ENCODE measurements at regions not wholly inside any gene's neighbourhood (a gene's known extent, or its start where the extent isn't known, plus 50 kb on each side); places are given as distances from the start of the nearest gene placed in this dataset.
"Not testable (repeated sequence)": the region's sequence is repeated elsewhere in the genome, so short reads cannot be mapped to it uniquely, and the experiment has no call there.

DNA sequence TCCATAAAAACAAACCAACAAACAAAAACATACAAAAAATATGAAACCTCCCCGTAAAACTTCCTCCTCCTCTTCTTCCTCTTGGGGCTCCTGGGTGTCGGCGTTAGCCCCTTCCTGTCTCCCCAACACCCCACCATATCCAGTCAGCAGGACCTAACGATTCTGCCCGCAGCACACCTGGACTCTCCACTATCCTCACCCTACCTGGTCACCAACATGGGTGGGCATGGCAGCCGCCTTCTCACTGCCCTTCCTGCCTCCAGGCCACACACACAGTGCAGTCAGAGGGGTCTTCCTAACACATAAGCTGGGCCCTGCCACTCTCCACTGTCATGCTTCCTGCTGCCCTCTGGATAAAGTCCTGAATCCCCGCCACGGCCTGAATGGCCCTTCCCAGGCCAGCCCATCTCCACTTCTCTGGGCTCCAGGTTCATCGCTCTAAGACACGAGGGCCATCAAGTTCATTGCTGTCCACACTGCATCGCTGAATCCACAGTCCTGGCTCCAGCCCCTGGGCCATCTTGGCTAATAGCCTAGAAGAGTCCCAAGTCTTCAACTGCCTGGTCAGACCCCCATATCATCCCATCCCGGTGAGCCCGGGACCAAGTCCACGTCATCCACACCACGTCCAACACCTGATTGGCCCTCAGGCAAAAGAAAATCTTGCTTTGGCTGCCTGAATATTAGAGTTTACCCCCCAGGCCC is 76.2 kb downstream of the IGLL1 start:
- peak overlapping the region in 3 of 11 experiments; percentile 12 to 33 (median 18); a peak in 3 of 22 replicates for H3K27ac ChIP-seq
- no peak for TF ChIP-seq Cebpa-rat (IDR thresholded peaks at IDR 0.05)
- peaks cover 10 to 46% (median 27%) of the 10 kb centered on the region in 10 experiments for H3K4me1 ChIP-seq
- no peaks in the 10 kb centered on the region for H3K36me3 ChIP-seq
- H3K27me3 ChIP-seq, result no peaks in the 10 kb centered on the region
- no peaks in the 10 kb centered on the region for H4K20me1 ChIP-seq
- H3K9ac ChIP-seq, result peak overlapping the region in 4 of 11 experiments; percentile 22 to 55 (median 38); a peak in 5 of 22 replicates
- peak overlapping the region; percentile 29 to 84 (median 65); a peak in 21 of 22 replicates for H3K4me2 ChIP-seq
- no peak overlapping the region for H3K4me3 ChIP-seq
- H3K9me3 ChIP-seq (replicated peaks in 1 of 11), result no peaks in the 10 kb centered on the region

DNA sequence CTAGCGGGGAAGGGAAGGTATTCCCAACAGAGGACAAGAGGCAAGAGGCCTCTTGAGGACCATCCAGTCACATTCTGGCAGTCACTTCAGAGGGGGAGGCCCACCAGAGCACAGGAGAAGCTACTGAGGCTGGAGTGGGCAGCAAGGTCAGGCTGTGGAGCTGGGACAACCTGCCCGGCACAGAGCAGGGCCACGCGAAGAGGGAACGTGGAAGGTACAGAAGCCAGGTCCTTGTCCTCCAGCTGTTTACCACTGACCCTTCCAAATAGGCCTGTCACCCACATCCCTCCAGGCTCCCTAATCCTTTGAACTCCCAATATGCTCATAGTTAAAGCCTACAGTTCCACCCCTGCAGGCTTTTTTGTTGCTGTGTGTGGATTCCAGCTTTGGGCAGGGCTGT is 76.9 kb downstream of the IGLL1 start:
- Histone ChIP-seq H3K9ac (no peak overlapping the region), H3K4me1 (peaks cover 10 to 46% (median 27%) of the 10 kb centered on the region in 10 experiments), H3K27ac (no peak overlapping the region), H3K4me3 (no peak overlapping the region), H3K36me3 (no peaks in the 10 kb centered on the region), H3K27me3 (no peaks in the 10 kb centered on the region), H3K4me2 (peak overlapping the region; percentile 29 to 84 (median 65); a peak in 19 of 22 replicates), H3K9me3 (replicated peaks in 1 of 11) (no peaks in the 10 kb centered on the region), H4K20me1 (no peaks in the 10 kb centered on the region)
- no peak for TF ChIP-seq Cebpa-rat (IDR thresholded peaks at IDR 0.05)

DNA sequence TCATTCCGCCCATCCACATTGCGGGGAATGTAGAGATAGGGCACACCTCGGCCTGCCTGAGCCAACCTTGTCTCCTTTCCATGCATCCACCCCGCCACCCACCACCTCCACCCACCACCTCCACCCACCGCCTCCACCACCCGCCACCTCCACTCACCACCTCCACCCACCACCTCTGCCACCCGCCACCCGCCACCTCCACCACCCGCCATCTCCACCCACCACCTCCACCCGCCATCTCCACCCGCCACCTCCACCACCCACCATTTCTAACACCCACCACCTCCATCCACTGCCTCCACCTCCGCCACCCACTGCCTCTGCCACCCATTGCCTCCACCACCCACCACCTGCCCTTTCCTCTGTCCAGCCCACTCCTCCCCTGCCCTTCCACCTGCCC is 78.4 kb downstream of the IGLL1 start:
- no peaks in the 10 kb centered on the region for H3K36me3 ChIP-seq
- no peak overlapping the region for H3K4me3 ChIP-seq
- H3K27ac ChIP-seq, result no peak overlapping the region
- no peak overlapping the region for H3K4me2 ChIP-seq
- no peaks in the 10 kb centered on the region for H3K27me3 ChIP-seq
- TF ChIP-seq Cebpa-rat (IDR thresholded peaks at IDR 0.05), result no peak
- peaks cover 10 to 53% (median 34%) of the 10 kb centered on the region in 10 experiments for H3K4me1 ChIP-seq
- no peak overlapping the region for H3K9ac ChIP-seq
- no peaks in the 10 kb centered on the region for H4K20me1 ChIP-seq
- H3K9me3 ChIP-seq (replicated peaks in 1 of 11), result no peaks in the 10 kb centered on the region

DNA sequence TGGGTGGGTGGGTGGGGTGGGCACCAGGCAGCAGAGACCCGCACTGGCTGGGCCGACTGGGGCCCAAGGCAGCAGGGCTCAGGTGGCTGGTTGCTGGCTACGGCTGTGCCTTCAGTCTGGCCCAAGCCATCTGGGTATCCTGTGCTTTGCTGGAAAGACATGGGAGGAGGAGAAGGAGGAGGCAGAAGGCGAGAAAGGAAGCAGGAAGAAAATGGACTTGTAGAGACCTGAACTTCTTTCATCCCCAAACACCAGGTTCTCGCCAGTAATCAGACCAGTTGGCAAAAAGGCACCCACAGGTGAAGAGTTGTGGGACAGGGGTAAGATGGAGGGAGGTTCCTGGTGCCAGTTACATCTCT is 78.8 kb downstream of the IGLL1 start:
- Histone ChIP-seq H3K36me3 (no peaks in the 10 kb centered on the region), H3K4me2 (no peak overlapping the region), H3K9ac (no peak overlapping the region), H3K4me3 (no peak overlapping the region), H4K20me1 (no peaks in the 10 kb centered on the region), H3K4me1 (peaks cover 12 to 58% (median 38%) of the 10 kb centered on the region in 10 experiments), H3K27ac (no peak overlapping the region), H3K27me3 (no peaks in the 10 kb centered on the region), H3K9me3 (replicated peaks in 1 of 11) (no peaks in the 10 kb centered on the region)
- TF ChIP-seq Cebpa-rat (IDR thresholded peaks at IDR 0.05), result no peak

DNA sequence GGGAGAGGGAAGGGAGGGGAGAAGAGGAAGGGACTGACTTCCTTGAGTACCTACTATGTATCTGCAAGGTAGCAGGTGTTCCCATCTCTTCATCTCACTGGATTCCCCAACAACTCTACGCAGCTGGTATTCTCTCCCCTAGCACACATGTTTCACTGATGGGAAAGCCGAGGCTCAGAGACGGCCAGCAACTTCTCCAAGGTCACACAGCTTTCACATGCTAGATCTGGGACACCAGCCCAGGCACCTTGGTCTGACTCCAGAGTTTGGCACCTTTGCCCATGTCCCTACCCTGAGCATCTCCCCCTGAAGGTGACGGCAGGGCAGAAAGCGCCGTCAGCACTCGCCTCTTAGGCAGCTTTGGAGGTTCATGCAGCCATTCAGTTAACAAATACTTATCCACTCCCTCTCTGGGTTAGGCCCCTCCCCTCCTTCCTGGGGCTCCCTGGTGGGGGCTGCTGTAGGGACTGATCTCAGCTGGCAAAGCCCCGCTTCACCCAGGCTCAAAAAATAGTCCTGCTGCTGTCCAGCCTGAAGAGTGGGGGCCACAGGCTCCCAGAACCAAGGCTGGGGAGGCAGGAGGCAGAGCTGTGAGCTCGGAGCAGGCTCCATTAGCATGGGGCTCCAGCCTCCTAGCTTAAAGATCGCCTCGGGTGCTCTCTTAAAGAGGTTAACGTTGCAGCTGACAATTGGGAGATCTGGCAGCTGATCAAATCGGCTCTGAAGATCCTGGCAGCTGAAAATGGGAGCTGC is 79.4 kb downstream of the IGLL1 start:
- no peaks in the 10 kb centered on the region for H3K9me3 ChIP-seq (replicated peaks in 1 of 11)
- no peak overlapping the region for H3K9ac ChIP-seq
- H3K4me1 ChIP-seq, result peaks cover 17 to 64% (median 44%) of the 10 kb centered on the region in 10 experiments
- H4K20me1 ChIP-seq, result no peaks in the 10 kb centered on the region
- TF ChIP-seq Cebpa-rat (IDR thresholded peaks at IDR 0.05), result no peak
- no peaks in the 10 kb centered on the region for H3K36me3 ChIP-seq
- no peaks in the 10 kb centered on the region for H3K27me3 ChIP-seq
- no peak overlapping the region for H3K27ac ChIP-seq
- no peak overlapping the region for H3K4me3 ChIP-seq
- 0 out of 22 replicates have a peak overlapping the region, but pooled peaks of 1 of the 11 experiments have one; percentile 20 for H3K4me2 ChIP-seq

DNA sequence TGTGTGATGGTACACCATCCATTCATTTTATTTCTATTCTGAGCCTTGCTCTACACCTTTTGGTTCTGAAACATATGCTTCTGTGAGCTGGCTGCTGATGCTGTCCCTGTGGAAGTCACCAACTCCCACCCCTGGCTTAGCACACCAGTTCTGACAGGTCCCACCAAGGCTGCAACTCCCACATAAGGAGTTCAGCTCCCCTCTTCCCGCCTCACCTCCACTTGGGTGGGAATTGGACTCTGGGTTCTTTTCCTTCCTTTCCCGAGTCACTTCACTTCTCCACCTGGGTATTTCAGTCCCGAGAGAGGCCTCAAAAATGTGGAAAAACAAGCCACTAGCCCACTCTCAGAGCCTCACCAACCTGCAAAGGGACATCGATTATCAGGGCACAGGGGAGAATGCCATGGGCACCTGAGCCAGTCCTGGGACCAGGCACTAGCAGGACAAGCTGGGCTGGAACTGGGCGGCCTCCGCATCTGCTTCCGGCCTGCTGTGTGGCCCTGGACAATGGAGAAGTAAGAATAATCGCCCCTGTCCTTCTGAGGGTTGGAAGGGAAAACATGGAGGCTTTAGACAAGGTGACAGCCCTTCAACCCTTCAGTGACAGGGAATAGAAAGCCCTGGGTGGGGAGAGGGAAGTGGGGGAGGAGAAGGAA is 80.1 kb downstream of the IGLL1 start:
- no peaks in the 10 kb centered on the region for H4K20me1 ChIP-seq
- no peak overlapping the region for H3K9ac ChIP-seq
- H3K4me3 ChIP-seq, result no peak overlapping the region
- peaks cover 18 to 61% (median 47%) of the 10 kb centered on the region in 10 experiments for H3K4me1 ChIP-seq
- peak overlapping the region in 1 of 11 experiments; percentile 7; a peak in 1 of 22 replicates for H3K4me2 ChIP-seq
- no peaks in the 10 kb centered on the region for H3K9me3 ChIP-seq (replicated peaks in 1 of 11)
- H3K27me3 ChIP-seq, result no peaks in the 10 kb centered on the region
- no peak for TF ChIP-seq Cebpa-rat (IDR thresholded peaks at IDR 0.05)
- no peak overlapping the region for H3K27ac ChIP-seq
- H3K36me3 ChIP-seq, result no peaks in the 10 kb centered on the region

DNA sequence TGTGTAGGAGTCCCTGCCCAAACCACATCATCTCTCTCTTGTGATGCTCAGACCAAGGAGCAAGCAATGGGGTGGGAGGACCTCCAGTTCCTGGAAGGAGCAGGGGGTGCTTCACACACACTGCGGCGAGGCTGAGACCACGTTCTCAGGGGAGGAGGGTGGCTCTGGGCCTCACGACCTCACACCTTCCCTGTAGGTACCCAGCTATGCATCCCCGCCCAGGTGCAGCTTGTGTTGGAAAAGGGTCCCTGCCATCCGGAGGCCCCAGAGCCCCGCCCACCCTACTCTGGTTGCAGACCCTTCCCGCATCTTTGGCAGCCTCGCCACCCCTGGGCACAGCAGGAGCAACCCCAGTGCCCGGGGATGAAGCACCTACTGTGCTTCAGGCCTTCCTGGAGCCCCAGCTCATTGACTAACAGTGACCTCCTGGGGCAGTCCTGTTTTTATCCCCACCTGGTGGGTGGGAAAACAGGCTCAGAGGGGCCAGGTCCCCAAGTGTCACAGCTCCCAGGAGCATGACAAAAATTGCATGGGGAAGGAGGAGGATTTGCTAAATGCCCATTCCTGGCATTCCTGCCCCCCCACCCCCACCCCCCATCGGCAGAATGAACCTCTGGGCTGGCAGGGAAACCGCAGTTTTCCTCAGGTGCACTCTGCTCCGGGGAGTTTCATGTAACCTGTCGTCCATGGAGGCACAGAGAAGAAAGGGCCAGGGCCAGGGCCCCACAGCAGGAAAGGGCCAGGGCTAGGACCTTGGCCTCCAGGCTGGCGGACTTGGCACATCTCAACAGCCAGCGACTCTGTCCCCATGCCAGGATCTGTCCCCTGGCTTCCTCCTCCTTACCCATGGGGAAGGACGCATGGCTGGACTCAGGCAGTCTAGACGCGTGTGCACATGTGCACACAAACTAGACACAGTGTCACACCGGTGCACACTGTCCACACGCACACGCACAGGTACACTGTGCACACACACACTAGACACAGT is 81.0 kb downstream of the IGLL1 start:
- Histone ChIP-seq H3K4me3 (no peak overlapping the region), H3K36me3 (no peaks in the 10 kb centered on the region), H3K27me3 (no peaks in the 10 kb centered on the region), H3K27ac (no peak overlapping the region), H3K4me2 (peak overlapping the region in 1 of 11 experiments; percentile 7; a peak in 1 of 22 replicates), H4K20me1 (no peaks in the 10 kb centered on the region), H3K4me1 (peaks cover 18 to 61% (median 44%) of the 10 kb centered on the region in 10 experiments), H3K9me3 (replicated peaks in 1 of 11) (no peaks in the 10 kb centered on the region), H3K9ac (no peak overlapping the region)
- no peak for TF ChIP-seq Cebpa-rat (IDR thresholded peaks at IDR 0.05)

DNA sequence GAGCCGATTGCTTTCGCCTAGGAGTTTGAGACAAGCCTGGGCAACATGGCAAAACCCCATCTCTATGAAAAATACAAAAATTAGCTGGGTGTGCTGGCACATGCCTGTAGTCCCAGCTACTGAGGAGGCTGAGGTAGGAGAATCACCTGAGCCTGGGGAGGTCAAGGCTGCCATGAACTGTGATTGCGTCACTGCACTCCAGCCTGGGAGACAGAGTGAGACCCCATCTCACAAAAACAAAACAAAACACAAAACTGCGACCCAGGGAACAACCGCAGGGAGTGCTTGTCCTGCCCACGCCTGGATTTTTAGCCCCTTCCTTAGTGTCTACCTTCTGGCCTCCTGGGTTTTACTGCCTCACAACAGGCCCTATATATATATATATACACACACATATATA is 82.2 kb downstream of the IGLL1 start:
- H3K4me3 ChIP-seq; H3K36me3 ChIP-seq; H3K4me2 ChIP-seq; H3K27me3 ChIP-seq; H3K9me3 ChIP-seq (replicated peaks in 1 of 11); H4K20me1 ChIP-seq; H3K9ac ChIP-seq; H3K27ac ChIP-seq: not testable (repeated sequence)
- peaks cover 8 to 54% (median 33%) of the 10 kb centered on the region in 10 experiments; a peak in 18 of 20 replicates for H3K4me1 ChIP-seq
